ENCODE measurements at regions not wholly inside any gene's neighbourhood (a gene's known extent, or its start where the extent isn't known, plus 50 kb on each side); places are given as distances from the start of the nearest gene placed in this dataset.

- Histone ChIP-seq H2BK120ac (replicated peaks; ENCODE audit: low read depth, low read length) (no peak overlapping the region), H2BK5ac (ENCODE audit: low read depth, low read length) (no peak overlapping the region), H3K27ac (ENCODE audit: low read depth, low read length) (no peak overlapping the region), H2BK15ac (ENCODE audit: low read length) (no peak overlapping the region), H3K23ac (ENCODE audit: insufficient read length) (no peak overlapping the region), H4K8ac (ENCODE audit: extremely low read depth, insufficient read depth, low read length) (no peak overlapping the region), H3K14ac (ENCODE audit: insufficient read length) (no peak overlapping the region), H3K79me2 (ENCODE audit: control insufficient read depth in 1 of 2, insufficient read depth in 2 of 2, low read length in 2 of 2) (no peaks in the 10 kb centered on the region), H4K5ac (ENCODE audit: insufficient read length, low read depth, low read length) (no peak overlapping the region), H3K56ac (replicated peaks; ENCODE audit: insufficient read length, low read depth, low read length) (no peak overlapping the region), H3K18ac (ENCODE audit: extremely low read depth, low read length) (no peak overlapping the region), H2AK5ac (ENCODE audit: low read depth, low read length) (no peak overlapping the region), H2AFZ (ENCODE audit: low read length) (no peak overlapping the region), H2BK12ac (ENCODE audit: low read depth, low read length) (no peak overlapping the region), H3K36me3 (ENCODE audit: control insufficient read depth in 2 of 4, insufficient read depth in 4 of 4, low read length in 3 of 4) (no peaks in the 10 kb centered on the region), H3K79me1 (ENCODE audit: low read depth, low read length) (no peaks in the 10 kb centered on the region), H3K4me1 (replicated peaks in 1 of 4; ENCODE audit: control insufficient read depth in 3 of 4, insufficient read depth in 4 of 4, low read length in 3 of 4) (peaks cover 3 to 23% (median 10%) of the 10 kb centered on the region in 4 experiments; a peak in 6 of 7 replicates), H3K4me2 (ENCODE audit: insufficient read depth in 1 of 2, low read depth in 2 of 2, low read length in 2 of 2) (no peak overlapping the region), H3K4me3 (ENCODE audit: extremely low read depth in 1 of 4, insufficient read depth in 2 of 4, low read depth in 3 of 4, low read length in 4 of 4) (no peak overlapping the region), H3K9ac (replicated peaks in 1 of 4; ENCODE audit: extremely low read depth in 1 of 4, low read depth in 3 of 4, low read length in 3 of 4) (no peak overlapping the region), H4K20me1 (replicated peaks in 1 of 2; ENCODE audit: control insufficient read depth in 1 of 2, insufficient read depth in 2 of 2, low read length in 2 of 2) (no peaks in the 10 kb centered on the region), H3K27me3 (replicated peaks in 1 of 4; ENCODE audit: control insufficient read depth in 3 of 4, extremely low read depth in 1 of 4, insufficient read depth in 3 of 4, low read length in 3 of 4) (no peaks in the 10 kb centered on the region; a peak in 2 of 7 replicates), H4K91ac (replicated peaks; ENCODE audit: insufficient read length, low read length) (no peak overlapping the region), H2BK20ac (ENCODE audit: low read length) (no peak overlapping the region), H3K9me3 (ENCODE audit: insufficient read depth in 2 of 2, low read depth in 1 of 2, low read length in 1 of 2) (no peaks in the 10 kb centered on the region), H3K4ac (replicated peaks; ENCODE audit: insufficient read length, low read depth, low read length) (no peak overlapping the region), H3K23me2 (ENCODE audit: low read depth, low read length) (no peaks in the 10 kb centered on the region)
- DNase-seq (ENCODE audit: low read depth in 1 of 2, low spot score in 2 of 2), result peak in 1 of 2 experiments; percentile 30
- ChIA-PET POLR2A (ENCODE audit: partially characterized antibody) (interaction anchor here (1.1 kb wide), 1 partner anchor 12 kb away, joined by 3 read pairs; no protein-coding TSS in a partner anchor), CTCF (ENCODE audit: partially characterized antibody) (interaction anchor here (0.6 to 1.5 kb wide), 2 partner anchors 41 to 275 kb away, joined by 3 to 4 read pairs; no protein-coding TSS in a partner anchor)
- FAIRE-seq, result no peak
- 91% methylated on average over 10 of the region's 10 CpGs; no CpG with 5 or more reads in 1 of the 2 experiments for WGBS, 2 experiments (ENCODE audit: extremely low coverage in 1 of 2, insufficient coverage in 1 of 2, insufficient read length in 1 of 2, insufficient replicate concordance in 2 of 2, low coverage in 1 of 2, low lambda C conversion rate in 2 of 2, missing lambda C conversion rate in 1 of 2)
- TF ChIP-seq SAP30 (IDR thresholded peaks at IDR 0.05; ENCODE audit: insufficient read depth, insufficient replicate concordance, low read length) (no peak), ATF2 (IDR thresholded peaks at IDR 0.05; ENCODE audit: low read length) (no peak), SIN3A (conservative IDR thresholded peaks at IDR 0.05 in 1 of 2, IDR thresholded peaks at IDR 0.05 in 1 of 2; ENCODE audit: low read depth in 1 of 2, low read length in 2 of 2) (no peak), FOSL1 (IDR thresholded peaks at IDR 0.05; ENCODE audit: insufficient read depth, low read depth, low read length) (no peak), CEBPB (IDR thresholded peaks at IDR 0.05; ENCODE audit: low read depth, low read length) (no peak), KDM5A (IDR thresholded peaks at IDR 0.05; ENCODE audit: low read length) (no peak), BACH1 (IDR thresholded peaks at IDR 0.05; ENCODE audit: low read length) (no peak), TCF12 (IDR thresholded peaks at IDR 0.05; ENCODE audit: low read depth, low read length) (no peak), RAD21 (IDR thresholded peaks at IDR 0.05 in 1 of 2, conservative IDR thresholded peaks at IDR 0.05 in 1 of 2; ENCODE audit: low read depth in 2 of 2, low read length in 2 of 2) (no peak)
Measured at GRCh38 chr14:95814363-95815225, 62.0 kb upstream of the TUNAR start.

Data from H1 (cell line).